MM.1S (cell line): ENCODE measurements at regions not wholly inside any gene's neighbourhood (a gene's known extent, or its start where the extent isn't known, plus 50 kb on each side); places are given as distances from the start of the nearest gene placed in this dataset.

ENCODE experiments used
- CTCF ChIP-seq: fragments of 300-600 bp; sonication (generic); IDR thresholded peaks from 2 replicates; pipeline ENCODE4 v1.5.1; 2016; ENCODE audit warnings: antibody characterized with exemption, low read length, mixed read lengths
- EZH2 ChIP-seq: fragments of 300-600 bp; sonication (generic); optimal IDR thresholded peaks from 2 replicates; pipeline ENCODE3; 2017; ENCODE audit warnings: low read depth, mild to moderate bottlenecking, antibody characterized with exemption, low read length, mixed read lengths

DNA sequence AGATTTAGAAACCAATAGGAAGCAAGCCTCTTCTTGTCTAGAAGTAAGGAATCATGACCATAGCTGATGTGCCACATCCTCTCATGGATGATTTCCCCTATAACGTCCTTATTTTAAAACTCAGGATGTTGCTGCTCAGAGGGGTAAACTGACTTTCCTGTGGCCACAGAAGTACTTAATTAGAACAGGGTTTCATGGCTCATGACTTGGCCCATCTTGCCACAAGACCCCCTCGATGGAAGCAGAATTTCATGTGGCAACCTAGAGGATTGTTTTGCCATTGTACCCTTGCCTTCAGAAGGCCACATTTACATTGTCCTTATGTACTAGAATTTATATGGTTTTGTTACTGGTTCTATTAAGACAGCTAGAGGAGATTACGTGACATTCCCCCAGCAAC is 173.5 kb upstream of the PELI2 start:
- TF ChIP-seq CTCF, result no peak
- TF ChIP-seq EZH2, result no peak
